Fibroblast of mammary gland (primary cell): ENCODE measurements at regions not wholly inside any gene's neighbourhood (a gene's known extent, or its start where the extent isn't known, plus 50 kb on each side); places are given as distances from the start of the nearest gene placed in this dataset.
A peak's percentile ranks its signal among the peaks of the same experiment; 100 is the strongest.

Experiments
- DNase-seq: peaks from one replicate; pipeline ENCODE4 v3.0.0-alpha.2; 2010; ENCODE audit warnings: low read depth
- H3K4me3 ChIP-seq: 2 replicates; pipeline ENCODE4 v1.5.1; 2011; ENCODE audit warnings: low read depth, mild to moderate bottlenecking, low read length, moderate library complexity; ENCODE audit not compliant: control insufficient read depth
- TF ChIP-seq, protein P1 (sequence below): conservative IDR thresholded peaks from 2 replicates; pipeline ENCODE4 v1.5.1; 2011; ENCODE audit warnings: low read depth, low read length, inconsistent platforms; ENCODE audit not compliant: control insufficient read depth, insufficient read depth

DNA sequence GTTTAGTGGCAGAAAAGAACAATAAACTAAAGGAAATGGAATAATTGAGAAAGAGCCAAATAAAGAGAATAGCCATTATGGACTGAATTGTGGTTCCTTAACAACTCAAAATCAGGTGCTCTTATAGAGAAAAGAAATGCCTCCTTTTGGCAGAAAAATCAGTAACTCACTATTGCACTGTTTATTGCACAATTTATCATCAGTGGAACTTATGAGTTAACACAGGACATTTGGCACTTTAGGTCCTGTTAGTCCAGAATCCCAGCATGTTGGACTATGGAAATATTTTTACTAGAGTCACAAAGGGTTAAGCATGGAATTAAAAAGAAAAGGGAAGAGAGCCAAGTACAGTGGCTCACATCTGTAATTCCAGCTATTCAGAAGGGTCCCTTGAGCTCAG lies 53.8 kb upstream of the JMY start:
- TF ChIP-seq, protein P1, sequence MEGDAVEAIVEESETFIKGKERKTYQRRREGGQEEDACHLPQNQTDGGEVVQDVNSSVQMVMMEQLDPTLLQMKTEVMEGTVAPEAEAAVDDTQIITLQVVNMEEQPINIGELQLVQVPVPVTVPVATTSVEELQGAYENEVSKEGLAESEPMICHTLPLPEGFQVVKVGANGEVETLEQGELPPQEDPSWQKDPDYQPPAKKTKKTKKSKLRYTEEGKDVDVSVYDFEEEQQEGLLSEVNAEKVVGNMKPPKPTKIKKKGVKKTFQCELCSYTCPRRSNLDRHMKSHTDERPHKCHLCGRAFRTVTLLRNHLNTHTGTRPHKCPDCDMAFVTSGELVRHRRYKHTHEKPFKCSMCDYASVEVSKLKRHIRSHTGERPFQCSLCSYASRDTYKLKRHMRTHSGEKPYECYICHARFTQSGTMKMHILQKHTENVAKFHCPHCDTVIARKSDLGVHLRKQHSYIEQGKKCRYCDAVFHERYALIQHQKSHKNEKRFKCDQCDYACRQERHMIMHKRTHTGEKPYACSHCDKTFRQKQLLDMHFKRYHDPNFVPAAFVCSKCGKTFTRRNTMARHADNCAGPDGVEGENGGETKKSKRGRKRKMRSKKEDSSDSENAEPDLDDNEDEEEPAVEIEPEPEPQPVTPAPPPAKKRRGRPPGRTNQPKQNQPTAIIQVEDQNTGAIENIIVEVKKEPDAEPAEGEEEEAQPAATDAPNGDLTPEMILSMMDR, result no peak
- H3K4me3 ChIP-seq, result no peak overlapping the region
- no peak for DNase-seq

DNA sequence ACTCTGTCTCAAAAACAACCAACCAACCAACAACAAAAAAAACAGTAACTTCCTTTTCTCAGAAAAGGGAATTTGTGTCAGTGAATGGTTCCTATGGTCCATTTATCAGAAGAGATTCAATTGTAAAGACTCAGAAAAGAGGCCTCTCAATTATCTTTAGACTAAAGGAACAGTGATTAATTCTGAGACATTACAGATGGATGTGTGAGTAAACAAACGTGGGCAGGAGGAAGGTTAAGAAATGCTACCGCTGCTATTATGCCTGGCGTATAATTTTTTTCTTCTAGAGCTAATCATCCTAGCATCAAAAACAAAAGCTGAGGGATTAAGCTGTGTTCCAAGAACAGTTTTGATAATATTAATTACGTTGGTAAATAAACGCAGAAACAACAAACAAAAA lies 52.9 kb upstream of the JMY start:
- no peak for DNase-seq
- no peak overlapping the region for H3K4me3 ChIP-seq
- TF ChIP-seq, protein P1, result no peak

DNA sequence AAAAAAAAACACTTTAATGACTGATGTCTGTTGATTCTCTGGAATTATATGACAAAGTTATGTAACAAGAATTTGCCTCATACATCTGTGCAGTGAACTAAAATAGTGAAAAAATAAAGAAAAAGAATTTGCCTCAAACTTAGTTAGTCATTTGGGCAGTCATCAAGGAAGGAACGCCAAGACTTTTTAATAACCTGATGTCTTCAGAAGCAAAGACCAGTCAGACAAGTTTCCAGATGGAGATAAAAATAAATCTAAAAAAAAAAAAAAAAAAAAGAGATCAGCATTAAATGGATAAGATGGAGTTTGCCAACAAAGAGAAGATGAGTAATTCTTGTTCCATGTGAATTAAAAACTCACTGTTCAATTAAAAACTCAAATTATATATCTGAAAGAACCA lies 52.3 kb upstream of the JMY start:
- TF ChIP-seq, protein P1, result no peak
- peak; percentile 8 for DNase-seq
- H3K4me3 ChIP-seq, result no peak overlapping the region

DNA sequence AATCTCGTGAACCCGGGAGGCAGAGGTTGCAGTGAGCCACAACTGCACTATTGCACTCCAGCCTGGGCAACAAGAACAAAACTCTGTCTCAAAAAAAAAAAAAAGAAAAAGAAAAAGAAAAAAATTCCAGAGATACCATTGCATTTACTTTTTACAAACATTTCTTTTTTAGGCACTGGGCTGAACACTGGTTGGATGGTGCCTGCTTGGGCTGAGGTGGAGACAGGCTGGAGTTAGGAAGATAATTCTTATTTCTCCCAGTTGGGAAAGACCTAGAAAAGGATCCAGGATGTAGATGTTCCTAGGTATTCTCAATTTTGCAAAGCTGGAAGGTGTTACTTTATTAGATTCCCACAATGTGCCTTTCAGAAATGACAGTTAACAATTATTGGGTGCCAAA lies 49.9 kb upstream of the JMY start:
- DNase-seq, result no peak
- no peak overlapping the region for H3K4me3 ChIP-seq
- TF ChIP-seq, protein P1, result no peak
